DMS53 (cell line): ENCODE measurements at regions not wholly inside any gene's neighbourhood (a gene's known extent, or its start where the extent isn't known, plus 50 kb on each side); places are given as distances from the start of the nearest gene placed in this dataset.
A peak's percentile ranks its signal among the peaks of the same experiment; 100 is the strongest.
"Not testable (repeated sequence)": the region's sequence is repeated elsewhere in the genome, so short reads cannot be mapped to it uniquely, and the experiment has no call there.

Experiments
- DNase-seq: peaks from one replicate; lab custom pipeline; 2025; lab: John Stamatoyannopoulos, UW

DNA sequence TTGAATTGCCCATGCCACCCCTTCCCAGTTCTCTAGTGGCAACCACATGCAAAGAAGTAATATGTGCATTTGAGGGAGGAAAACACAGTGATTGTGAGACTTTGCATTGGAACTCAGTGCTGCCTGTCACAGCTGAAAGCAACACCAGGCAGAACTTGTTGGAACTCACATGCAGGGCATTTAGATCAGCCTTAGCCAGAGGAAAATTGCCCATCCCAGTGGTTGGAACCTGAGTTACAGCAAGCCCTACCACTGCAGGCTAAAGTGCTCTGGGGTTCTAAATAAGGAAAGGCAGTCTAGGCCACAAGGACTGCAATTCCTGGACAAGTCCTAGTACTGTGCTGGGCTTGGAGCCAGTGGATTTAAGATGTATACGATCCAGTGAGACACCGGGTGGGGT is 245.3 kb upstream of the UFL1 start:
- DNase-seq, result no peak

DNA sequence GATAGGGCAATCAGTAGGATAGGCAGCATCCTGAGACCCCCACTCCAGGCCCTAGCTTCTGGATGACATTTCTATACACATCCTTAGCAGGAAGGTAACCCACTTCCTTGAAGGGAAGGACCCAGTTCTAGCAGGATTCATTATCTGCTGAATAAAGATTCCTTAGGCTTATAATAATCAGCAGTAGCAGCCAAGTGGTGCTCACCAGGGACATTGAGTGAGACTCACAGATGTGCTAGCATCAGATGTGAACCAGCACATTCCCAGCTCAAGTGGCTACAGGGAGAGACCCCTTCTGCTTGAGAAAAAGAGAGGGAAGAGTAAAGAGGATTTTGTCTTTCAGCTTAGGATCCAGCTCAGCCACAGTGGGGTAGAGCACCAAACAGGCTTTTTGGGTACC is 244.8 kb upstream of the UFL1 start:
- DNase-seq, result no peak

DNA sequence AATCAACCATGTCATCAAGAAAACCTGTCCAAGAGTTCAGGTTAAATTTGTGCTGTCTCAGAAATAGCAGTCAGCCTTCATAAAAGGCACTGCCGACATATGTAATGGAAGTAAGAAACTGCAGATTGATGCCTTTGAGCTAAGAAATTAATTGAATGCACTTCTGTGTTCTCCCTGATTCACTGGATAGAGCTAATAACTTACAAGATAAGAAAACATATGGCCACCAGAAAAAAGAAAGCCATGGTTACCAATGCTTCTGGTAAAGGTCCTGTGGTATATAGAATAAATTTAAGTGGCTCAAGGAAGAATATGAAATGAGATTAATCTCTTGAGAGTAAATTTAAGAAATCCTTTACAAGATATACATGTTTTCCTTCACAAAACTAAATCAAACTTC is 242.5 kb upstream of the UFL1 start:
- no peak for DNase-seq

DNA sequence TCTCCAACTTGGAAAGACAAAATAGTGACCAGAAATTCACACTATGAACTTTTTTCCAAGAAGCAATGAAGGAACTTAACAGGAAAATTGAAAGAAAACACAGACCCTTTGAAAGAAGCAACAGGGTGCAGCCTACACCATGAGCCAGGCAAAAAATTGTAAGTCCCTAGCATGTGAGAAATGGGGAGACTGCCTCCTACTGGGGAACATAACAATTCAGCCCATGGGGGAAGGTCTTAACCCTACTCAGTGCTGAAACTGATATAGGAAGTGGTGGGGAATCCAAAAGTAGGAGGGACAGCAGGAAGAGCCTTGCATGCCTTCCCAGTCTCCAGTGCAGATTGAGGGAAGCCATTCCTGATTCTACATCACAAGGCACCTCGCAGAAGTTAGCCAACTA is 235.1 kb upstream of the UFL1 start:
- DNase-seq, result no peak

DNA sequence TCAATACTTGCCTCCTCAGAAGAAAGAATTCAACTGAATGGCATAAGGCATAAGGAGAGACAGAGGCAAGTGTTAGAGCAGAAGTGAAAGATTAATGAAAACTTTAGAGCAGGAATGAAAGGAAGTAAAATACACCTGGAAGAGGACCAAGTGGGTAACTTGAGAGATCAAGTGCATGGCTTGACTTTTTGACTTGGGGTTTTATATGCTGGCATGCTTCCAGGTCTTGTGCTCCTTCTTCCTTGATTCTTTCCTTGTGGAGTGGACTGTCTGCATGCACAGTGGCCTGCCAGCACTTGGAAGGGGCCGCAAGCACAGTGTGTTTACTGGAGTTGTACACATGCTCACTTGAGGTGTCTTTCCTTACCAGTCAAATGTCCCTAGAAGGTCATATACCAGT is 222.1 kb upstream of the UFL1 start:
- DNase-seq, result no peak

DNA sequence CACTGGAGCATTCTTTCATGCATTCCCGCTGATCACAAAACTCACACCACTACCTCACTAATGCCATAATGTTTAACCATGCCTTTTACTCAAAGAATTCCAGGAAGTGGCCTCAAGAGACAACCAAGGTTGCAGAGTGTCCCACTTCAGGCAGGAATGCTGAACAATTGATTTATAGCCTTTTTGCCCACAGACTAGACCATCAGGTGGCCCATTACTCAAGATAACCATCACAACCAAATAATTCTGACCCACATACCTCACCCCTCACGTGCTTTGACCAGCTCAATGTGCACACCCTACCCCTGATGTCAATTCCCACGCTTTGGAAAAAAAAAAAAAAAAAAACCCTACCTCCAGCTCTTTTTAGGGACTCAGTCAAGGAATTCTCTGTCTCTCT is 220.6 kb upstream of the UFL1 start:
- no peak for DNase-seq

DNA sequence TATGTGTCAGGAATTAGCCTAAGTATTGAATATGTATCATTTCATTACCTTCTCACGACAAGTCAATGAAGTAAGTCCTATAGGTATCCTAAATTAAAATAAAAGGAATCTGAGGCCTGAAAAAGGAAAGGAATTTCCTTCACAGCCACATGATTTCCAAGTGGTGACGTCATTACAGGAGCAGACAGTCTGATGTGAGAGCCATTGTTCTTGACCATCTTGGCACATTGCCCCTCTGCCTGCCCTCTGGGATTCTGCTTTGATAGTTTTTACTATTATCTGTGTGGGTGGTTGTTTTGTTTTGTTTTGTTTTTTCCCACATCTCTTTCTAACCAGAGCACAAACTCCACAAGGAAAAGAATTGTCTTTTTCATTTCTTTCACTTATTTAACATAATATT is 219.8 kb upstream of the UFL1 start:
- peak; percentile 2 for DNase-seq

DNA sequence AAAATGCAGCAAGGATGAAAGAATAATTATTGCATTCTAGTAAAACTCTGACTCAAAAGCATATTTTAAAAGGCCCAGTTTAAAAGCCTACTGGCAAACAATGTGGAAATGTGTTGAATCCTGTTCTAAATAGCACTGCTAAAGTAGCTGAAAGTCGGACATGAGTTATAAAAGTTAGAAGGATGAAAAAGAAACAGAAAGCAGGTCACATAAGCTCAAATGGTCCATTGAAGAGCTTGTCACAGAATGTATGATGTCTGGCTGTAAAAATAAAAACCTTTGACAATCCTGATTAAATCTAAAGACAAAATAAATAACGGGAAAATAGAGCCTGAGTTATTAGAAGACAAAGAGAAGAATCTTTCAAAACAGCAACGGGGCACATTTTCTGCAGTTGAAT is 218.6 kb upstream of the UFL1 start:
- DNase-seq, result no peak

DNA sequence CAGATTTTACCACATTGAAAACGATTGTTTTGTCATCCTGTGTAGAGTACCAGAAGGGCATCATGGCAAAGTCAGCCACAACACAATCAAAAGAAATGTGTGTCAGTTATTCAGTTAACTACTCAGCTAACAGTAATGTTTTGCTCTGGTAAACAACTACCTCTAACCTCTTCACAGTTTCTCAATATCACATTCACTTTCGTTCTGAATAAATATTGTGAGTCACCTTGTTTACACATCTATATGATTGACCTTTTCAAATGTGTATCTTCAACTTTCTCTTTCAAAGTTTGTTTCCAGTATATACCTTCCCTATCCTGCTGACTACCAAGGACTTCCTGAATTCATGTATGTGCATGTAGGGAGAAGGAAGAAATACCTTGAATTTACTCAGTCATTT is 216.6 kb upstream of the UFL1 start:
- DNase-seq, result peak; percentile 82

DNA sequence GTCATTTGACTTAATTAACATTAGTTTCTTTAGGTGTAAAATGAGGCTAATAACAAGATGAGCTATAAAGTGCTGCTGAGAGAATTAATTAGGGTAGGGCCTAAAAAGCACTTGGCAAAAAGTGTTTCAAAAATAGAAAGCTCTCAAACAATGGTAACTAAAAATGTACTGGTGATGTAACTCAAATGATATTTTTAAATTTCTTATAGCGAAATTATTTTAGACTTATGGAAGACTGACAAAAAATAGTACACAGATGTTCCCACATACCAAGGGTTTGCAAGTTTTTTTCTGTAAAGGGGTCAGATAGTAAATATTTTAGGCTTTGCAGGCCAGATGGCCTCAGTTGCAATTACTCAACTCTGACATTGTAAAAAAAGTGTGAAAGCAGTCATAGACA is 190.7 kb upstream of the UFL1 start:
- no peak for DNase-seq

DNA sequence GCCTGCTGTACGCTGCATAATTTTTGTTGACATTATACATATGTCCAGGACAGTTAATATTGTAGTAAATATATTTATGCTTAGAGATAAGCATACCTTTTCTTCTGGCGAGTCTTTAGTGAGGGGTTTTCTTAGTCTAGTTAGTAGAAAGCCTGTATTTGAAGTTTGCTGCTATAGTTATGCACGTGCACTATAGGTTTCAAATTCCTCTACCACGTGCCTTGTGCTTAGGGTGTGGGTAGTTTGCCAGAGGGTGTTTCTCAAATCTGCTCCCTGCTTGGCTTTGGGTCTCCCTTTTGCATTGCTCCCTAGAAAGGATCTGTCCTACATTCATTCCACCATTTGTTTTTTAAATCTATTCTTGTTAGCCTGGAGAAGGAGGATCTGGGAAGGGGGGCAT is 181.4 kb upstream of the UFL1 start:
- no peak for DNase-seq

DNA sequence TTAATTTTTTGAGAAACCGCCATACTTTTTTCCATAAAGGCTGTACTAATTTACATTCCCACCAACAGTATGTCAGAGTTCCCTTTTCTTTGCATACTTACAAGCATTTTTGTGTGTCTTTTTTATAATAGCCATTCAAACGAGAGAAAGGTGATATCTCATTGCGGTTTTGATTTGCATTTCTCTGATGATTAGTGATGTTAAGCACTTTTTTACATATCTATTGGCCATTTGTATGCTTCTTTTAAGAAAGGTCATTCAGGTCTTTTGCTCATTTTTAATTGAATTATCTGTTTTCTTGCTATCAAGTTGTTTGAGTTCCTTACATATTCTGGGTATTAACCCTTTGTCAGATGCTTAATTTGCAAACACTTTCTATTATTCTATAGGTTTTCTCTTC is 176.1 kb upstream of the UFL1 start:
- no peak for DNase-seq

DNA sequence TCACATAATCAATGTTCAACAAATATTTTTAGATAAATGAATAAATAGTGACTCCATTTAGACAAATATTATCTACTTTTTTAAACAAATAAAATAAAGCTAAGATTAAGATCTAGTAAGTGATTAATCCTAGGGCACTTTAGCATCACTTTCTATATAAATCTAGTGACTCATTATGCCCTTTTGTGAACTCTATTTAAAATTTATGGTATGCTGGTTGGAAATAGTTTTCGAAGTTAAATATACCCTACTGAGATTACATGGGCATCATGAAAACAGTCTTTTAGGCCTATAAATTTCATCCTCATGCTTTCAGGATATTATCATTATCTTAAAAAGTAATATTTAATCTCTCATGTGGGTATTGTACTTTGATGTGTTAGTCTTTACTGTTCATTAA is 140.4 kb upstream of the UFL1 start:
- DNase-seq, result no peak

DNA sequence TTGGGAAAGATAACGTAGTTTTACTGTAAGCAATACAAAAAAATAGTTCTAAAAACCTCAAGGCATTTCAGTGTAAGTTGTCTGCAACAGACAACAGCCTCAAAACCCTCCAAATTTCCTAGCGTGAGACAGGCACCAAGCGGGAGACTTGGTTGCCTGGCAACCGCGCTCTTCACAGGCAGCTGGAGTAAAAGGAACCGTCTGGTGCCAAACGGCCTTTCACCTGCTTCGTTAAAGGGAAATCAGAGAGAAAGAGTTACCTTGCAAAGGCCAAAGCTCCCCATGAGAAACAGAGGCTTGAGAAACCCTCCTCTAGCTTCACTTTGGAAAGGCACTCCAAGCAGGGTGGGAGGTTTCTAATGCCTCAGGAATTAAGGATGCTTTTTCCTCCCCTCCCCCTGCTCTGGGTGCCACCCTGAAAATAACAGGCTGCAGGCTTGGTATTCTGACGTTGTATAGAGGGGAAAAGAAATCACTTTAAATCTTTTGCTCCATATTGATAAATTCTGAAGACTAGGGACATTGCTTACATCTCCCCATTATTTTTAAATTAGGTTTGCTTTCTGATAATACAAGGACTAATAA is 129.7 kb upstream of the UFL1 start:
- DNase-seq, result peak; percentile 92

DNA sequence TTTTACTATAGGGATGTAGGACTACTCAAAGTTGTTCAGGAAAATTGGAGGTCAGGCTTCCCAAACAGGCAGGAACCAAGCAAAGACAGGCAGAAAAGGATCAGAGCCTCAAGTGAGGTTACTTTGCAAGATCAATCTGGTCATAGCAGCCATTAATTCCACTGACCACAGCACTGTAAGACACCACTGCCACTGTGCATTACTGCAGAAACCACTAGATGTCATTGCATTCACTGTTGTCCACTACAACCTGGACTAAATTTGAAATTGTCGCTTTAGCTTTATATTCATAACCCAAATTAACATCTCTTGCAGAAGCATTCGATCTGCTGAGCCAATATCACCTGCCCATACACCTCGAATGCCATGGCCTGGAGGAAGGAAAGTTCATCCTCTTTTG is 126.9 kb upstream of the UFL1 start:
- peak; percentile 62 for DNase-seq

DNA sequence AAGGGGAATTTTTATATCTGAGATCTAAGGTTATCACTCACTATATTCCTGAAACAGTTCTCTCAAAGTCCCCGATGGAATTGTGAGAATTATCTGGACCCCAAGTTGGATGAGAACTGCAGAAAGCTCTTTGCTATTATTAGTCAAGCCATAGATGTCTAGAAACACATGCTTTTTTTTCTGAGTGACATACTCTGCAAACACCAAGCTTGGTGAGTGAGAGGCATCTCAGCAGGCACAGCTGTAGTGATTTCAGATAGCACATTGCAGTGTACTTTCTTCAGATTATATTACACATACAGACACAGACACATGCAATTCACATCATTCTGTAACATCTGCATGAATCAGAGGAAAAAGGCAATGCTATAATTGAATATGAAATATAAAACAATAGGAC is 111.1 kb upstream of the UFL1 start:
- DNase-seq, result no peak

DNA sequence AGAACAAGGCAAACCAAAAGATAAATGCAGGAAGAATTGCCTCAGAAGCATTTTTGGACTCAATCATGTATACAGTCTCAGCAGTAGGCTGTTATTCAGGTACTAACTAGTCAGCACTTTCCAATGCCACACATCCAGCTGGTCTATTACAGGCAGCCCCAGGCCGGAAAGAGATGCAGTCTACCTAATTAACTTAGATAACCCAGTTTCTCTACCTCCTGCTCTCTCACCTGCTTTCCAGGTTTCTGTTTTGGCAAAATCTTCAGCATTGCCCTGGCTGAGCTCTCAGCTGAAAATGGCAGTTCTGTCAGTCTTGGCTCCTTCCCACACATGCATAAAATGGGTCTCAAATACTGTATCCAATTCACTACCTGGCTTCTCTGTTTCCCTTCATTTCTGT is 101.3 kb upstream of the UFL1 start:
- no peak for DNase-seq

DNA sequence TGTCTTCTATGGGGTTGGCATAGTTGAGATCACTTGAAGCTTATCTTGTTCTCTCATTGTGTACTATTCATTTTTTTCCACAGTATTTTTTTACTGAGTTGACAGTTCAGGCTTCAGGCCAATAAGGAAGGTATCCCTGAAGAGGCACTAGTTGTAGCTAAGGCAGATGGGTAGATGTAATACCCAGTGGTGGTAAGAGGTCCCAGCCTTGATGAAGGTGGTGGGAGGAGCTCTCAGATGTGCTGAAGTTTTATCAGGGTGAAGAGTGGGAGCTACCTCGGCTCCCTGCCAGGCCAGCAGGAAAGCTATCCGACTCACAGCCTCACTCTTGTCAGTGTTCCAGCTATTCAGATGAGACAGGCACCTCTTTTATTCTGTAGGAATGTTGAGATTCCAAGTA is 87.7 kb upstream of the UFL1 start:
- no peak for DNase-seq

DNA sequence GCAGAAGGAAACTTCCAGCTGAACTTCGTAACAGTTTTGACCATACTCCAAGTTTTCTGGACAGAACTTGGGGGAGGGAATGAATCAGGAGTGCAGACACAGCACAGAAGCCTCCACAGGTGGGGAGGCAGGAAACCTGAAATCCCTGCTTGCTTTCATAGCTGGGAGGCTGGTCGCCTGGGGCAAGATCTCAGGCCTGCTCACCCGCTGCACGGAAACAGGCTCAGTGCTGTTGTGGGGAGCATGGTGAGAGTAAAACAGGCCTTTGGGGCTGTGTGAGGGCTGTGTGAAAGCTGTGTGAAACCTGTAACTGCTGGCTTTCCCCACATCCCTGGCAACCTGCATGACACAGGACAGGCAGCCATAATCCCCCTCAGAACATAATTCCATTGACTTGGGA is 85.2 kb upstream of the UFL1 start:
- DNase-seq, result no peak

DNA sequence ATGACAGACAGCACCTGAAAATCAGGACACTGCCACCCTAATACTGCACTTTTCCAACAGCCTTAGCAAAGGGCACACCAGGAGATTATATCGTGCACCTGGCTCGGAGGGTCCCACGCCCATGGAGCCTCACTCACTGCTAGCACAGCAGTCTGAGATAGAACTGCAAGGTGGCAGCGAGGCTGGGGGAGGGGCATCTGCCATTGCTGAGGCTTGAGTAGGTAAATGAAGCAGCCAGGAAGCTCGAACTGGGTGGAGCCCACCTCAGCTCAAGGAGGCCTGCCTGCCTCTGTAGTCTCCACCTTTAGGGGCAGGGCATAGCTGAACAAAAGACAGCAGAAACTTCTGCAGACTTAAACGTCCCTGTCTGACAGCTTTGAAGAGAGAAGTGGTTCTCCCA is 84.4 kb upstream of the UFL1 start:
- DNase-seq, result not testable (repeated sequence)

DNA sequence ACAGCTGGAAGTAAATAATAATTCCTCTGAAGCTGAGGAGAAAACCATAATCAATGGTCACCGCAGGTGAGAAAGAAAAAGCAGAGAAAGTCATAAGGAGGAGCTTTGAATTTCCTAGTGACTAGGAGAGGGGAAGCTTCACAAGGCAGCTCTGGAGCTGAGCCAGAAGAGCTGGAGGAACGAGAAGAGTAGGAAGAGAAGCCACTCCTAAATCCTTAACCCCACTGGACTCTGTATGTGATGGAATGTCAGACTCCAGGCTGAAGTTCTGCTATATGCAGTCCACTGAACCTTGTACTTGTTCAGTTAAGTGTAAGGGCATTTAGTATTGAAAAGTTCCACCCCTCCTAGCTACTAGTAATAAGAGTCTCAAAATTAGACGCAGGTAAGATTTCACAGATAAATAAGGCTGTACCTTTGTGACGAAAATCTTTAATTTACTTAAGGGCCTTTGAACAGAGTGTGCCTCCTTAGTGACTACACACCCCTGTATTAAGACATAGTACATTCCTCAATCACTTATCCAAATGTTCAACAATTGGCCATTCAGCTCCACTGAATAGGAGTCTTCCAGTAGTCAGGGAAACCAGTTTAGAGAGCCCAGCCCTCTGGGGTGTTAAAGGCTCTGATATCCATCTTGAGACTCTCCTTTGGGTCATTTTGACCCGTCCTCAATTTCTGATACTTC is 71.4 kb upstream of the UFL1 start:
- no peak for DNase-seq

DNA sequence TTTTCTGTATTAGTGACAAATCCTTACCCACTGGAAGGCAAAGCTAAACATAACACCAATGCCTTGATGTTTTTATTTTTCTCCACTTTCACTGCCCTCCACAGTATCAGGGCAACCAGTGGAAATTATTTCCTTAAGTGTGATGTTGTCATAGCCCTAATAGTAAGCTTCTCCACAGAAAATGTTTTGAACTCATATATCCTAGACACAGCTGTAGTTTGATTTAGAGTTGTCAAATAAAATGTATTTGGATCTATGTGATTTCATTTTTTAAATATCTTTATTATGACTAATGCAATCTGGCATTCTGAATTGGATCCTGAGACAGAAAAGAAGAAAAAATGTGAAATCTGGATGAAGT is 70.9 kb upstream of the UFL1 start:
- DNase-seq, result no peak

DNA sequence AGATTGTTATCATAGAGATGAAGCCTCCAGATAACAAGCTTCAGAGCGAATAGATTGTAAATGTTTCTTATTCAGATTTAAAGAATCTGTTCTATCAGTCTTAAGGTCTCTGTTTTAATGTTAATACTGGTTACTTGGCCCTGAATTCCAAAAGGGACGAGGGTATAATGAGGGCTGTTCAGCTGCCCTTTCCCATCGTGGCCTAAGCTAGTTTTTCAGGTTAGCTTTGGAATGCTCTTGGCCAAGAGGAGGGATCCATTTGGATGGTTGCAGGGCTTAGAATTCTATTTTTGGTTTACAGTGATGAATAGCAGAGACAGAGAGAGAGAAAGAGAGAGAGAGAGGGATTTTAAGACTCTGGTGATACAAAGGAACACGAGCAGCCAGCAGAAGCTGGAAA is 62.8 kb upstream of the UFL1 start:
- DNase-seq, result no peak

DNA sequence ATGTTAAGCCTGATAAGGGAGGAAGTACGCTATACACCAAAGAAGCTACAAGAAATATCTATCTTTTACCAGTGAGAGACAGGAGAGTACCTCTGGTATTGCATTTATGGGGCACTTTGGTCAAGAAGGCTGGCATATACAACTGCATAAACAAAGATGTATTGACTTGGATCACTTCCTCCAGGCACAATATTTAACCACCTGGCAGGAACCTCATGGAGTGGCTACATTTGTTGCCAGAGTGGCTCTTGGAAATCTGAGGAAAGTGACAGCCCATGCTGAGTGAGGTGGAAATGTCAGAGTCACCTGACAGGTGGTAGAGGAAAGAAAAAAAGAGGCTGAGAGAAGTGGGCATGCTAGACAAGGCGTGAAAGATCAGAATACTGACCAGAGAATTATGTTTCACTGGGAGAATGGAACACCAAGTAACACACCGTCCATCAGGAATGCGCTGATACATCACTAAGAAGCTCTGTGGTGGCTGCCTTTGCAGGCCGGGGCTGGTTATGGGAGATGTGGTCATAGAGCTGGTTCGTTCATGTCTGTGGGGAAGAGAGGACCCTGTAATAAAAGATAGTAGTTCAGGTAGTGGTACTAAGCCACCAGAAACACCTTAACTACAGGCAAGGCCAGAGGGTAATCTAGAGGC is 61.4 kb upstream of the UFL1 start:
- peak; percentile 87 for DNase-seq
